H1 (cell line): ENCODE measurements at regions not wholly inside any gene's neighbourhood (a gene's known extent, or its start where the extent isn't known, plus 50 kb on each side); places are given as distances from the start of the nearest gene placed in this dataset.

Experiments used
- CTCF ChIA-PET: fragments of 300-600 bp; sonication (Branson Sonifier 250); formaldehyde crosslinking; loops from one replicate; lab custom pipeline; 2021; ENCODE audit not compliant: partially characterized antibody; lab: Charles Lee
- POLR2A ChIA-PET: fragments of 300-600 bp; sonication (Branson Sonifier 250); formaldehyde crosslinking; loops from one replicate; lab custom pipeline; 2021; ENCODE audit warnings: inconsistent platforms; ENCODE audit not compliant: partially characterized antibody; lab: Charles Lee
- DNase-seq, 2 experiments: peaks; one replicate each; pipeline versions ENCODE4 v3.0.0 to v3.0.0-alpha.2; 2010 to 2022; ENCODE audit warnings: low spot score in 2 of 2, low read depth in 1 of 2, mixed read lengths in 1 of 2
- FAIRE-seq: peaks from 2 replicates; lab custom pipeline; 2011; peaks lifted over from hg19 to GRCh38; lab: Jason Lieb, UNC
- H2AFZ ChIP-seq: 2 replicates; pipeline ENCODE4 v1.8.1; 2012; ENCODE audit warnings: low read length, inconsistent platforms
- H2AK5ac ChIP-seq: 2 replicates; pipeline ENCODE4 v1.6.1; 2013; ENCODE audit warnings: low read depth, low read length
- H2BK120ac ChIP-seq: replicated peaks from 2 replicates; pipeline ENCODE3; 2013; ENCODE audit warnings: low read depth, low read length, inconsistent platforms
- H2BK12ac ChIP-seq: 2 replicates; pipeline ENCODE4 v1.6.1; 2013; ENCODE audit warnings: low read depth, low read length
- H2BK15ac ChIP-seq: 2 replicates; pipeline ENCODE4 v1.6.1; 2013; ENCODE audit warnings: low read length
- H2BK20ac ChIP-seq: 2 replicates; pipeline ENCODE4 v1.6.1; 2013; ENCODE audit warnings: low read length
- H2BK5ac ChIP-seq: 2 replicates; pipeline ENCODE4 v1.6.1; 2013; ENCODE audit warnings: low read depth, low read length
- H3K14ac ChIP-seq: 2 replicates; pipeline ENCODE4 v1.6.1; 2013; ENCODE audit warnings: inconsistent platforms; ENCODE audit not compliant: insufficient read length
- H3K18ac ChIP-seq: 2 replicates; pipeline ENCODE4 v1.6.1; 2013; ENCODE audit warnings: low read length; ENCODE audit errors: extremely low read depth
- H3K23ac ChIP-seq: 2 replicates; pipeline ENCODE4 v1.6.1; 2013; ENCODE audit warnings: inconsistent platforms; ENCODE audit not compliant: insufficient read length
- H3K23me2 ChIP-seq: 2 replicates; pipeline ENCODE4 v1.6.1; 2013; ENCODE audit warnings: low read depth, low read length
- H3K27ac ChIP-seq: 2 replicates; pipeline ENCODE4 v1.6.1; 2011; ENCODE audit warnings: low read depth, low read length, inconsistent platforms
- H3K27me3 ChIP-seq, 4 experiments: replicated peaks in 1 of 4; 1 replicate in 1 of 4; 2 replicates in 3 of 4; pipeline versions ENCODE4 v1.6.1 to v1.8.1; 2011 to 2013; ENCODE audit warnings: low read length in 3 of 4, mild to moderate bottlenecking in 3 of 4, inconsistent platforms in 2 of 4, mixed read lengths in 2 of 4, moderate library complexity in 1 of 4; ENCODE audit not compliant: control insufficient read depth in 3 of 4, insufficient read depth in 3 of 4; ENCODE audit errors: extremely low read depth in 1 of 4
- H3K36me3 ChIP-seq, 4 experiments: 2 replicates each; pipeline versions ENCODE4 v1.6.1 to v1.8.1; 2011 to 2013; ENCODE audit warnings: mild to moderate bottlenecking in 4 of 4, low read length in 3 of 4, moderate library complexity in 2 of 4, control low read depth in 1 of 4, inconsistent platforms in 1 of 4; ENCODE audit not compliant: insufficient read depth in 4 of 4, control insufficient read depth in 2 of 4
- H3K4ac ChIP-seq: replicated peaks from 2 replicates; pipeline ENCODE3; 2013; ENCODE audit warnings: low read length, low read depth, mixed read lengths, inconsistent platforms; ENCODE audit not compliant: insufficient read length
- H3K4me1 ChIP-seq, 4 experiments: replicated peaks in 1 of 4; 1 replicate in 1 of 4; 2 replicates in 3 of 4; pipeline versions ENCODE4 v1.6.1 to v1.8.1; 2011 to 2013; ENCODE audit warnings: low read length in 3 of 4, inconsistent platforms in 2 of 4, mixed read lengths in 1 of 4; ENCODE audit not compliant: insufficient read depth in 4 of 4, control insufficient read depth in 3 of 4
- H3K4me2 ChIP-seq, 2 experiments: 2 replicates each; pipeline versions ENCODE4 v1.6.1 to v1.8.1; 2011 to 2013; ENCODE audit warnings: low read depth in 2 of 2, low read length in 2 of 2, control low read depth in 1 of 2, inconsistent platforms in 1 of 2, mild to moderate bottlenecking in 1 of 2; ENCODE audit not compliant: insufficient read depth in 1 of 2
- H3K4me3 ChIP-seq, 4 experiments: fragments of 200-600, 300-600 bp in 1 of 4; sonication (generic), shearing (Covaris generic), sonication (Bioruptor Twin) in 1 of 4; 2 replicates each; pipeline versions ENCODE4 v1.5.1 to v1.8.1; 2011 to 2016; ENCODE audit warnings: low read length in 4 of 4, low read depth in 3 of 4, control low read depth in 2 of 4, inconsistent platforms in 2 of 4, mild to moderate bottlenecking in 2 of 4, mixed read lengths in 1 of 4, moderate library complexity in 1 of 4; ENCODE audit not compliant: insufficient read depth in 2 of 4; ENCODE audit errors: extremely low read depth in 1 of 4
- H3K56ac ChIP-seq: replicated peaks from 2 replicates; pipeline ENCODE3; 2013; ENCODE audit warnings: low read depth, mild to moderate bottlenecking, mixed read lengths, low read length, inconsistent platforms; ENCODE audit not compliant: insufficient read length
- H3K79me1 ChIP-seq: 2 replicates; pipeline ENCODE4 v1.6.1; 2013; ENCODE audit warnings: low read depth, low read length, control low read depth
- H3K79me2 ChIP-seq, 2 experiments: 2 replicates each; pipeline versions ENCODE4 v1.6.1 to v1.8.1; 2012 to 2013; ENCODE audit warnings: low read length in 2 of 2, mild to moderate bottlenecking in 2 of 2, inconsistent platforms in 1 of 2; ENCODE audit not compliant: insufficient read depth in 2 of 2, control insufficient read depth in 1 of 2
- H3K9ac ChIP-seq, 4 experiments: replicated peaks in 1 of 4; 1 replicate in 1 of 4; 2 replicates in 3 of 4; pipeline versions ENCODE4 v1.6.1 to v1.8.1; 2011 to 2013; ENCODE audit warnings: low read depth in 3 of 4, low read length in 3 of 4, control low read depth in 2 of 4, mild to moderate bottlenecking in 2 of 4, moderate library complexity in 2 of 4, inconsistent platforms in 1 of 4; ENCODE audit errors: extremely low read depth in 1 of 4
- H3K9me3 ChIP-seq, 2 experiments: 2 replicates each; pipeline versions ENCODE4 v1.6.1 to v1.8.1; 2012 to 2013; ENCODE audit warnings: mild to moderate bottlenecking in 2 of 2, moderate library complexity in 2 of 2, control low read depth in 1 of 2, inconsistent platforms in 1 of 2, low read depth in 1 of 2, low read length in 1 of 2, mixed read lengths in 1 of 2; ENCODE audit not compliant: insufficient read depth in 2 of 2
- H4K20me1 ChIP-seq, 2 experiments: replicated peaks in 1 of 2; 2 replicates each; pipeline versions ENCODE3 to v1.8.1; 2011 to 2013; ENCODE audit warnings: inconsistent platforms in 2 of 2, low read length in 2 of 2, mild to moderate bottlenecking in 1 of 2; ENCODE audit not compliant: insufficient read depth in 2 of 2, control insufficient read depth in 1 of 2
- H4K5ac ChIP-seq: 2 replicates; pipeline ENCODE4 v1.6.1; 2013; ENCODE audit warnings: low read length, low read depth, mixed read lengths, inconsistent platforms; ENCODE audit not compliant: insufficient read length
- H4K8ac ChIP-seq: 2 replicates; pipeline ENCODE4 v1.8.0; 2013; ENCODE audit warnings: mild to moderate bottlenecking, moderate library complexity, low read length, inconsistent platforms; ENCODE audit not compliant: insufficient read depth; ENCODE audit errors: extremely low read depth
- H4K91ac ChIP-seq: replicated peaks from 2 replicates; pipeline ENCODE3; 2013; ENCODE audit warnings: low read length, mixed read lengths, inconsistent platforms; ENCODE audit not compliant: insufficient read length
- FOSL1 ChIP-seq: IDR thresholded peaks from 2 replicates; pipeline ENCODE4 v1.6.1; 2011; ENCODE audit warnings: mild to moderate bottlenecking, low read depth, low read length, moderate library complexity; ENCODE audit not compliant: insufficient read depth
- KDM4A ChIP-seq: IDR thresholded peaks from one replicate; pipeline ENCODE4 v1.7.1; 2012; ENCODE audit warnings: low read depth, mild to moderate bottlenecking, moderate library complexity, low read length, inconsistent platforms; ENCODE audit not compliant: severe bottlenecking
- SIN3A ChIP-seq, 2 experiments: IDR thresholded peaks in 1 of 2; conservative IDR thresholded peaks in 1 of 2; 2 replicates each; pipeline ENCODE4 v1.6.1; 2011 to 2012; ENCODE audit warnings: low read length in 2 of 2, improper control_type of control experiment in 1 of 2, low read depth in 1 of 2, mild to moderate bottlenecking in 1 of 2
- WGBS, 2 experiments: shearing (Covaris generic) in 1 of 2; methylation state at CpG; one replicate each; pipeline versions ENCODE4 v1.1.6 to v1.1.7; 2013 to 2015; ENCODE audit warnings: low lambda C conversion rate in 2 of 2, mixed read lengths in 2 of 2, inconsistent platforms in 1 of 2, low coverage in 1 of 2, missing lambda C conversion rate in 1 of 2; ENCODE audit not compliant: insufficient replicate concordance in 2 of 2, insufficient coverage in 1 of 2, insufficient read length in 1 of 2; ENCODE audit errors: extremely low coverage in 1 of 2, missing lambda C conversion rate in 1 of 2; 5-methylcytosine and 5-hydroxymethylcytosine counted together

GRCh38 chrX:127947450-127947849 lies 104.8 kb downstream of the ACTRT1 start:
- Histone ChIP-seq H2AK5ac (no peak overlapping the region), H4K20me1 (no peaks in the 10 kb centered on the region), H2AFZ (no peak overlapping the region), H3K4me2 (no peak overlapping the region), H3K36me3 (no peaks in the 10 kb centered on the region), H3K4me3 (no peak overlapping the region), H2BK5ac (no peak overlapping the region), H2BK12ac (no peak overlapping the region), H3K9me3 (no peaks in the 10 kb centered on the region), H3K79me1 (no peaks in the 10 kb centered on the region), H3K79me2 (no peaks in the 10 kb centered on the region), H3K23me2 (no peaks in the 10 kb centered on the region), H3K56ac (no peak overlapping the region), H3K9ac (no peak overlapping the region), H3K23ac (no peak overlapping the region), H3K27ac (no peak overlapping the region), H3K18ac (no peak overlapping the region), H3K14ac (no peak overlapping the region), H4K8ac (no peak overlapping the region), H2BK120ac (no peak overlapping the region), H4K91ac (no peak overlapping the region), H4K5ac (no peak overlapping the region), H3K4me1 (no peaks in the 10 kb centered on the region; a peak in 1 of 7 replicates), H2BK15ac (no peak overlapping the region), H2BK20ac (no peak overlapping the region), H3K27me3 (no peaks in the 10 kb centered on the region), H3K4ac (no peak overlapping the region)
- no peak for DNase-seq
- ChIA-PET POLR2A (no interaction called here), CTCF (no interaction called here)
- WGBS, 2 experiments: 85% methylated on average over 1 of the region's 2 CpGs; no CpG with 5 or more reads in 1 of the 2 experiments
- FAIRE-seq: no peak
- TF ChIP-seq SIN3A (conservative IDR thresholded peaks at IDR 0.05 in 1 of 2, IDR thresholded peaks at IDR 0.05 in 1 of 2; ENCODE audit: low read depth in 1 of 2, low read length in 2 of 2): no peak
- TF ChIP-seq FOSL1: no peak
- TF ChIP-seq KDM4A: no peak
